Neural cell (in vitro differentiated cells): ENCODE measurements at regions not wholly inside any gene's neighbourhood (a gene's known extent, or its start where the extent isn't known, plus 50 kb on each side); places are given as distances from the start of the nearest gene placed in this dataset.

Experiments
- H2AFZ ChIP-seq: fragments of 200-600, 300-800 bp; sonication (generic), shearing (Covaris generic); 2 replicates; pipeline ENCODE4 v1.6.0; 2014; ENCODE audit warnings: low read depth, mild to moderate bottlenecking, antibody characterized with exemption, low read length, moderate library complexity
- H3F3A ChIP-seq: fragments of 200-600 bp; shearing (Covaris generic); 2 replicates; pipeline ENCODE4 v1.6.1; 2016; ENCODE audit warnings: mild to moderate bottlenecking, moderate library complexity, mixed read lengths, antibody characterized with exemption, low read length; ENCODE audit not compliant: insufficient read depth, poor library complexity, severe bottlenecking
- H3K27ac ChIP-seq: fragments of 200-600, 300-800 bp; sonication (generic), shearing (Covaris generic); 2 replicates; pipeline ENCODE4 v1.5.1; 2014; ENCODE audit warnings: mild to moderate bottlenecking, low read length, moderate library complexity
- H3K27me3 ChIP-seq: fragments of 300-800, 200-600 bp; sonication (generic), shearing (Covaris generic); 2 replicates; pipeline ENCODE4 v1.6.0; 2014; ENCODE audit warnings: mild to moderate bottlenecking, low read depth, low read length, moderate library complexity; ENCODE audit not compliant: insufficient read depth
- H3K36me3 ChIP-seq: fragments of 300-800, 200-600 bp; sonication (generic), shearing (Covaris generic); 2 replicates; pipeline ENCODE4 v1.5.1; 2014; ENCODE audit warnings: mild to moderate bottlenecking, antibody characterized with exemption, low read length, moderate library complexity; ENCODE audit not compliant: insufficient read depth
- H3K4me2 ChIP-seq: fragments of 300-800, 200-600 bp; sonication (generic), shearing (Covaris generic); 2 replicates; pipeline ENCODE4 v1.6.0; 2014; ENCODE audit warnings: mild to moderate bottlenecking, low read length
- H3K4me3 ChIP-seq: fragments of 300-800, 200-600 bp; sonication (generic), shearing (Covaris generic); 2 replicates; pipeline ENCODE4 v1.5.1; 2014; ENCODE audit warnings: mild to moderate bottlenecking, low read length, moderate library complexity
- H3K79me2 ChIP-seq: fragments of 200-600 bp; shearing (Covaris generic); replicated peaks from 2 replicates; pipeline ENCODE4 v1.6.0; 2014; ENCODE audit warnings: mild to moderate bottlenecking, low read length, moderate library complexity; ENCODE audit not compliant: insufficient read depth
- H3K9ac ChIP-seq: fragments of 300-800, 200-600 bp; sonication (generic), shearing (Covaris generic); 2 replicates; pipeline ENCODE4 v1.6.1; 2016; ENCODE audit warnings: mild to moderate bottlenecking, low read length, mixed read lengths
- H3K9me2 ChIP-seq: fragments of 200-600 bp; shearing (Covaris generic); 2 replicates; pipeline ENCODE4 v1.6.1; 2016; ENCODE audit warnings: mild to moderate bottlenecking, low read length, mixed read lengths; ENCODE audit not compliant: insufficient read depth
- H3K9me3 ChIP-seq: fragments of 200-600, 300-800 bp; sonication (generic), shearing (Covaris generic); 2 replicates; pipeline ENCODE4 v1.6.1; 2016; ENCODE audit warnings: mild to moderate bottlenecking, mixed run types, low read length, moderate library complexity, mixed read lengths
- H4K20me1 ChIP-seq: fragments of 200-600 bp; shearing (Covaris generic); 2 replicates; pipeline ENCODE4 v1.6.1; 2016; ENCODE audit warnings: mild to moderate bottlenecking, mixed run types; ENCODE audit not compliant: insufficient read depth
- EP300 ChIP-seq: fragments of 450-650 bp; conservative IDR thresholded peaks from 2 replicates; pipeline ENCODE4 v1.6.1; 2014; ENCODE audit warnings: antibody characterized with exemption, mild to moderate bottlenecking, moderate library complexity; ENCODE audit not compliant: poor library complexity, severe bottlenecking
- EZH2 ChIP-seq: fragments of 200-600, 300-800 bp; shearing (Covaris generic), sonication (generic); IDR thresholded peaks from 2 replicates; pipeline ENCODE4 v1.6.1; 2014; ENCODE audit warnings: antibody characterized with exemption, low read length, borderline replicate concordance, mild to moderate bottlenecking; ENCODE audit not compliant: insufficient read depth, poor library complexity, severe bottlenecking
- MXI1 ChIP-seq: fragments of 450-650 bp; conservative IDR thresholded peaks from 2 replicates; pipeline ENCODE4 v1.6.1; 2014; ENCODE audit warnings: antibody characterized with exemption, mild to moderate bottlenecking; ENCODE audit not compliant: poor library complexity, severe bottlenecking
- POLR2AphosphoS5 ChIP-seq: IDR thresholded peaks from 2 replicates; pipeline ENCODE4 v1.6.1; 2012
- RAD21 ChIP-seq: fragments of 450-650 bp; conservative IDR thresholded peaks from 2 replicates; pipeline ENCODE4 v1.6.1; 2014; ENCODE audit warnings: antibody characterized with exemption, mild to moderate bottlenecking, moderate library complexity
- SMC3 ChIP-seq: fragments of 450-650 bp; conservative IDR thresholded peaks from 2 replicates; pipeline ENCODE4 v1.6.1; 2014; ENCODE audit warnings: antibody characterized with exemption, mild to moderate bottlenecking, moderate library complexity; ENCODE audit not compliant: poor library complexity
- TAF1 ChIP-seq: IDR thresholded peaks from 2 replicates; pipeline ENCODE4 v1.6.1; 2012; ENCODE audit warnings: low read depth
- TF ChIP-seq, protein P1 (sequence below): fragments of 450-650 bp; IDR thresholded peaks from 2 replicates; pipeline ENCODE4 v1.5.1; 2014; ENCODE audit warnings: antibody characterized with exemption, mild to moderate bottlenecking, moderate library complexity; ENCODE audit not compliant: poor library complexity, severe bottlenecking
- TF ChIP-seq, protein P2 (sequence below): IDR thresholded peaks from 2 replicates; pipeline ENCODE4 v1.6.1; 2012; ENCODE audit warnings: borderline replicate concordance

DNA sequence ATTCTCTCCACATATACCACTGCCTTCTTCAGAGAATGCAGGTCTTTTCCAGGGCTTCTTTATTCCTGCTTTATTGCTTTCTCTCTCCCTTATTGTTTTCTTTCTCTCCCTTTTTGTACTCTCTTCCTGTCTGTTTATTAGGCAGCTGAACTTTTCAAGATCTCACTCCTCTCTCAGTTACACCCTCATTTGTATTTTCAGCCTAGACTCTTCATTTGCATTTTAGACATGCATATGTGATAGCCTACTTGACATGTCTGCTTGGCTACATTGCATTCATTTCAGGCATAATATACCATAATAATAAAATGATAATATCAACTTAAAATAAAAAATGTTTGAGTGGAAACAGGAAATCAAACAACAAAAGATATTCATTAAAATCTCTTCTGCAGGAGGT lies 377.9 kb upstream of the TNC start:
- no peak overlapping the region for H3K27ac ChIP-seq
- no peak overlapping the region for H3K4me2 ChIP-seq
- H3K9ac ChIP-seq = no peak overlapping the region
- no peaks in the 10 kb centered on the region for H3K36me3 ChIP-seq
- no peaks in the 10 kb centered on the region for H4K20me1 ChIP-seq
- TF ChIP-seq EP300 (no peak), MXI1 (no peak), TAF1 (no peak), RAD21 (no peak), POLR2AphosphoS5 (no peak), EZH2 (no peak)
- TF ChIP-seq, protein P1, sequence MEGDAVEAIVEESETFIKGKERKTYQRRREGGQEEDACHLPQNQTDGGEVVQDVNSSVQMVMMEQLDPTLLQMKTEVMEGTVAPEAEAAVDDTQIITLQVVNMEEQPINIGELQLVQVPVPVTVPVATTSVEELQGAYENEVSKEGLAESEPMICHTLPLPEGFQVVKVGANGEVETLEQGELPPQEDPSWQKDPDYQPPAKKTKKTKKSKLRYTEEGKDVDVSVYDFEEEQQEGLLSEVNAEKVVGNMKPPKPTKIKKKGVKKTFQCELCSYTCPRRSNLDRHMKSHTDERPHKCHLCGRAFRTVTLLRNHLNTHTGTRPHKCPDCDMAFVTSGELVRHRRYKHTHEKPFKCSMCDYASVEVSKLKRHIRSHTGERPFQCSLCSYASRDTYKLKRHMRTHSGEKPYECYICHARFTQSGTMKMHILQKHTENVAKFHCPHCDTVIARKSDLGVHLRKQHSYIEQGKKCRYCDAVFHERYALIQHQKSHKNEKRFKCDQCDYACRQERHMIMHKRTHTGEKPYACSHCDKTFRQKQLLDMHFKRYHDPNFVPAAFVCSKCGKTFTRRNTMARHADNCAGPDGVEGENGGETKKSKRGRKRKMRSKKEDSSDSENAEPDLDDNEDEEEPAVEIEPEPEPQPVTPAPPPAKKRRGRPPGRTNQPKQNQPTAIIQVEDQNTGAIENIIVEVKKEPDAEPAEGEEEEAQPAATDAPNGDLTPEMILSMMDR = no peak
- TF ChIP-seq, protein P2, sequence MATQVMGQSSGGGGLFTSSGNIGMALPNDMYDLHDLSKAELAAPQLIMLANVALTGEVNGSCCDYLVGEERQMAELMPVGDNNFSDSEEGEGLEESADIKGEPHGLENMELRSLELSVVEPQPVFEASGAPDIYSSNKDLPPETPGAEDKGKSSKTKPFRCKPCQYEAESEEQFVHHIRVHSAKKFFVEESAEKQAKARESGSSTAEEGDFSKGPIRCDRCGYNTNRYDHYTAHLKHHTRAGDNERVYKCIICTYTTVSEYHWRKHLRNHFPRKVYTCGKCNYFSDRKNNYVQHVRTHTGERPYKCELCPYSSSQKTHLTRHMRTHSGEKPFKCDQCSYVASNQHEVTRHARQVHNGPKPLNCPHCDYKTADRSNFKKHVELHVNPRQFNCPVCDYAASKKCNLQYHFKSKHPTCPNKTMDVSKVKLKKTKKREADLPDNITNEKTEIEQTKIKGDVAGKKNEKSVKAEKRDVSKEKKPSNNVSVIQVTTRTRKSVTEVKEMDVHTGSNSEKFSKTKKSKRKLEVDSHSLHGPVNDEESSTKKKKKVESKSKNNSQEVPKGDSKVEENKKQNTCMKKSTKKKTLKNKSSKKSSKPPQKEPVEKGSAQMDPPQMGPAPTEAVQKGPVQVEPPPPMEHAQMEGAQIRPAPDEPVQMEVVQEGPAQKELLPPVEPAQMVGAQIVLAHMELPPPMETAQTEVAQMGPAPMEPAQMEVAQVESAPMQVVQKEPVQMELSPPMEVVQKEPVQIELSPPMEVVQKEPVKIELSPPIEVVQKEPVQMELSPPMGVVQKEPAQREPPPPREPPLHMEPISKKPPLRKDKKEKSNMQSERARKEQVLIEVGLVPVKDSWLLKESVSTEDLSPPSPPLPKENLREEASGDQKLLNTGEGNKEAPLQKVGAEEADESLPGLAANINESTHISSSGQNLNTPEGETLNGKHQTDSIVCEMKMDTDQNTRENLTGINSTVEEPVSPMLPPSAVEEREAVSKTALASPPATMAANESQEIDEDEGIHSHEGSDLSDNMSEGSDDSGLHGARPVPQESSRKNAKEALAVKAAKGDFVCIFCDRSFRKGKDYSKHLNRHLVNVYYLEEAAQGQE = no peak
- no peak overlapping the region for H2AFZ ChIP-seq
- no peaks in the 10 kb centered on the region for H3K9me2 ChIP-seq
- H3K9me3 ChIP-seq = no peaks in the 10 kb centered on the region
- no peaks in the 10 kb centered on the region for H3K27me3 ChIP-seq
- no peaks in the 10 kb centered on the region for H3F3A ChIP-seq
- H3K79me2 ChIP-seq = no peaks in the 10 kb centered on the region
- no peak overlapping the region for H3K4me3 ChIP-seq

DNA sequence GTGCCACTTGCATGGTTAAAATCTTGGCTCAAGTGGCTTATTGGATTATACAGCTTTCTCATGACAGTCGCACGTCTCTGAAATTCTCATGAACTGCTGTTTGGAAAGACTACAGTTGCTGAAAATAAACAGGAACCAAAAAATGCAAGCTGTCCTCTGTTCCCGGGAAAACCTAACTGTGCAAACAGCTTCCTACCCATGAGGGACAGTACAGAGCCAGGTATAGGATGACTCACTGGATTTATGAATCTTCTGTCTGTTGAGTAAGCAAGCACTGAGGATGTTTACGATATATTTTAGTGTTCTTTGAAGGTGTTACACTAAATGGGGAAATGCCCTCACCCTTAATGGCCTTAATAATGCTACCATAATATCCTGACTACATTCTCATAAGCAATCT lies 380.3 kb upstream of the TNC start:
- TF ChIP-seq, protein P2 = no peak
- no peak for TF ChIP-seq MXI1
- no peak for TF ChIP-seq SMC3
- TF ChIP-seq EZH2 = no peak
- TF ChIP-seq, protein P1 = no peak
- TF ChIP-seq POLR2AphosphoS5 = no peak
- TF ChIP-seq TAF1 = no peak
- no peak for TF ChIP-seq EP300
- TF ChIP-seq RAD21 = no peak
- Histone ChIP-seq H2AFZ (no peak overlapping the region), H3K9me3 (no peaks in the 10 kb centered on the region), H3K9me2 (no peaks in the 10 kb centered on the region), H3F3A (no peaks in the 10 kb centered on the region), H3K4me2 (no peak overlapping the region), H3K79me2 (no peaks in the 10 kb centered on the region), H3K36me3 (no peaks in the 10 kb centered on the region), H4K20me1 (no peaks in the 10 kb centered on the region), H3K27me3 (no peaks in the 10 kb centered on the region), H3K27ac (no peak overlapping the region), H3K9ac (no peak overlapping the region), H3K4me3 (no peak overlapping the region)
